Calu3 (cell line): ENCODE measurements at regions not wholly inside any gene's neighbourhood (a gene's known extent, or its start where the extent isn't known, plus 50 kb on each side); places are given as distances from the start of the nearest gene placed in this dataset.

Source experiments
- BruUV-seq: library from RNA; stranded (reverse); fragments of 400-500 nt; replicated peaks from 2 replicates; lab custom pipeline; 2021; lab: Mats Ljungman, UMichigan
- CTCF ChIA-PET: fragments of 300-600 bp; sonication (Branson Sonifier 250); formaldehyde crosslinking; loops from one replicate; lab custom pipeline; 2022; ENCODE audit warnings: antibody characterized with exemption; lab: Charles Lee
- DNase-seq: peaks from one replicate; pipeline ENCODE4 v3.0.0; 2022
- H3K27ac Mint-ChIP-seq: one replicate; pipeline ENCODE4 v1.8.0; 2022; ENCODE audit warnings: mixed read lengths; ENCODE audit not compliant: unreplicated experiment
- H3K27me3 Mint-ChIP-seq: one replicate; pipeline ENCODE4 v1.8.0; 2022; ENCODE audit warnings: mixed read lengths; ENCODE audit not compliant: unreplicated experiment
- H3K36me3 Mint-ChIP-seq: one replicate; pipeline ENCODE4 v1.8.0; 2022; ENCODE audit warnings: mild to moderate bottlenecking, moderate library complexity, mixed read lengths; ENCODE audit not compliant: insufficient read depth, unreplicated experiment
- H3K4me1 Mint-ChIP-seq: one replicate; pipeline ENCODE4 v1.8.0; 2022; ENCODE audit warnings: mild to moderate bottlenecking, low read depth, mixed read lengths; ENCODE audit not compliant: unreplicated experiment
- H3K4me3 Mint-ChIP-seq: one replicate; pipeline ENCODE4 v1.8.0; 2022; ENCODE audit warnings: mild to moderate bottlenecking, low read depth, moderate library complexity, mixed read lengths; ENCODE audit not compliant: unreplicated experiment
- H3K9me3 Mint-ChIP-seq: one replicate; pipeline ENCODE4 v1.8.0; 2022; ENCODE audit warnings: low read depth, mixed read lengths; ENCODE audit not compliant: unreplicated experiment
- intact Hi-C: fragments of 100-400 bp; cut with micrococcal nuclease; formaldehyde crosslinking; loops from one replicate; pipeline ENCODE4 v1.10.0; 2022; ENCODE audit not compliant: unreplicated experiment
- TF ChIP-seq, protein P1 (sequence below): fragments of 200-600 bp; IDR thresholded peaks from one replicate; pipeline ENCODE4 v1.8.0; 2022; ENCODE audit warnings: antibody characterized with exemption; ENCODE audit not compliant: unreplicated experiment

DNA sequence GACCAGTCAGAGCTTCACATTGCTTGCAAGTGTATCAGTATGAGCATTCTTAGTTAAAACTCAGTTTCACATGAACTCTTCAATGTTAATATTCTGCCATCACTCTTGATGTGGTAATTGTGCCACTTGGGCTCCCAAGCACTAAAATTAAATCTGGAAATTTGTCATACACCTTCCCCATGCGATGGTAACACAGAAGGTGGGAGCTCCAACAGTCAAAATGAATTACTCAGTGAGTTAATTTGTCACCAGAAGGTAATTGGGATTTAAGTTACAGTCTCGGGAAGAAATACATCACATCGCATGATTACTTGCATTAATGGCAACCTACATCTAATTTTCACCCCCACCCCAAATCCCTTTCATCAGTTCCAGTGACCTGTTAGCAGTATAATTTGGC lies 376.5 kb upstream of the DAB1 start:
- no peak overlapping the region for H3K4me3 Mint-ChIP-seq
- H3K9me3 Mint-ChIP-seq = peaks cover 8% of the 10 kb centered on the region
- intact Hi-C loops = no loop called here
- no TSS peak for BruUV-seq
- peaks cover 3% of the 10 kb centered on the region for H3K27me3 Mint-ChIP-seq
- H3K4me1 Mint-ChIP-seq = no peaks in the 10 kb centered on the region
- no peak overlapping the region for H3K27ac Mint-ChIP-seq
- no peaks in the 10 kb centered on the region for H3K36me3 Mint-ChIP-seq
- TF ChIP-seq, protein P1, sequence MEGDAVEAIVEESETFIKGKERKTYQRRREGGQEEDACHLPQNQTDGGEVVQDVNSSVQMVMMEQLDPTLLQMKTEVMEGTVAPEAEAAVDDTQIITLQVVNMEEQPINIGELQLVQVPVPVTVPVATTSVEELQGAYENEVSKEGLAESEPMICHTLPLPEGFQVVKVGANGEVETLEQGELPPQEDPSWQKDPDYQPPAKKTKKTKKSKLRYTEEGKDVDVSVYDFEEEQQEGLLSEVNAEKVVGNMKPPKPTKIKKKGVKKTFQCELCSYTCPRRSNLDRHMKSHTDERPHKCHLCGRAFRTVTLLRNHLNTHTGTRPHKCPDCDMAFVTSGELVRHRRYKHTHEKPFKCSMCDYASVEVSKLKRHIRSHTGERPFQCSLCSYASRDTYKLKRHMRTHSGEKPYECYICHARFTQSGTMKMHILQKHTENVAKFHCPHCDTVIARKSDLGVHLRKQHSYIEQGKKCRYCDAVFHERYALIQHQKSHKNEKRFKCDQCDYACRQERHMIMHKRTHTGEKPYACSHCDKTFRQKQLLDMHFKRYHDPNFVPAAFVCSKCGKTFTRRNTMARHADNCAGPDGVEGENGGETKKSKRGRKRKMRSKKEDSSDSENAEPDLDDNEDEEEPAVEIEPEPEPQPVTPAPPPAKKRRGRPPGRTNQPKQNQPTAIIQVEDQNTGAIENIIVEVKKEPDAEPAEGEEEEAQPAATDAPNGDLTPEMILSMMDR = no peak
- no peak for DNase-seq
- CTCF ChIA-PET = interaction anchor here (0.5 kb wide), 1 partner anchor 573 kb away, joined by 4 read pairs; no protein-coding TSS in a partner anchor

GRCh38 chr1:57799490-57800115 lies 375.7 kb upstream of the DAB1 start:
- DNase-seq = no peak
- Mint-ChIP-seq H3K4me3 (no peak overlapping the region), H3K36me3 (no peaks in the 10 kb centered on the region), H3K27me3 (no peaks in the 10 kb centered on the region), H3K4me1 (no peaks in the 10 kb centered on the region), H3K9me3 (peaks cover 8% of the 10 kb centered on the region), H3K27ac (no peak overlapping the region)
- BruUV-seq = no TSS peak
- intact Hi-C loops = no loop called here
- CTCF ChIA-PET = interaction anchor here (0.5 to 0.8 kb wide), 2 partner anchors 14 to 573 kb away, joined by 4 read pairs; no protein-coding TSS in a partner anchor
- TF ChIP-seq, protein P1 = no peak

DNA sequence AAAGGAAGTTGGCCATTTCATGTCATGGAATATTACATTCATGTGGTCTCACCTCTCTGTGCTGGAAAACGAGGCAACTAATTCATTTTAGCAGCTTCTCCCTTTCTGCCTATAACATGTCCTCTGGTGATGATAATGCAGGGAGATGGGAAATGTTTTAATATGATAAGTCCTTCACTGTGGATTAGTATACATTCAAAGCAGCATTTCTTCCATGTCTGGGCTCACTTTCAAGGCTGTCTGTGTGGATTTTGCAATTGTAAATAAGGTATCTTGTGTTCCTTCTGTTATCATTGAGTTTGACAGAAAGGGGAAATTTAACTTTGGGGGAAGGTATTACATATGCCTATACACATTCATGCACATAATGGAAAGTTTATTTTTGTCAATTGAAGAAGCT lies 374.7 kb upstream of the DAB1 start:
- H3K9me3 Mint-ChIP-seq = peaks cover 10% of the 10 kb centered on the region
- H3K4me1 Mint-ChIP-seq = no peaks in the 10 kb centered on the region
- CTCF ChIA-PET = interaction anchor here (0.8 kb wide), 1 partner anchor 15 kb away, joined by 4 read pairs; no protein-coding TSS in a partner anchor
- no TSS peak for BruUV-seq
- H3K36me3 Mint-ChIP-seq = no peaks in the 10 kb centered on the region
- no peak overlapping the region for H3K27ac Mint-ChIP-seq
- no peak for DNase-seq
- no peaks in the 10 kb centered on the region for H3K27me3 Mint-ChIP-seq
- TF ChIP-seq, protein P1 = no peak
- no peak overlapping the region for H3K4me3 Mint-ChIP-seq
- intact Hi-C loops = no loop called here

DNA sequence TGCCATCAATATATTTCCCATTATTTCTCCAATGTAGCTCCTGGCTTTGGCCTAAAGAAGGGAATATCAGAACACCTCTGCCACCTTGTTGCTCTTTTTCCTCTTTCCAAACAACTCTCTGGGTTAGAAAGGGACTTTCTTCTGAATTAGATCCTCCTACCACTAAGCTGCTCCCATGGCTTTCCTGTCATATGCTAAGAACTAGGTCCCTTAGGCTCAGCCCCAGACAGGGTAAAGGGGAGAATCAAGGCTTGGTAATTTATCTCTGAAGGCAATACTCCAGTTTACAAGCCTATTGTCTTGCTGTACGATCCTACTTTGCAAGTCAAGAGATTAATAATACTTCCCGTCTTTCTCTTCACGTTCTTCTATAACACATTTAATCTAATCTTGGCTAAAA lies 373.2 kb upstream of the DAB1 start:
- DNase-seq = no peak
- intact Hi-C loops = no loop called here
- Mint-ChIP-seq H3K36me3 (no peaks in the 10 kb centered on the region), H3K9me3 (peaks cover 13% of the 10 kb centered on the region), H3K27ac (no peak overlapping the region), H3K27me3 (no peaks in the 10 kb centered on the region), H3K4me1 (no peaks in the 10 kb centered on the region), H3K4me3 (no peak overlapping the region)
- TF ChIP-seq, protein P1 = no peak
- BruUV-seq = no TSS peak
- CTCF ChIA-PET = interaction anchor here (0.6 kb wide), 1 partner anchor 35 kb away, joined by 3 read pairs; no protein-coding TSS in a partner anchor
